SH-SY5Y (cell line): ENCODE measurements at regions not wholly inside any gene's neighbourhood (a gene's known extent, or its start where the extent isn't known, plus 50 kb on each side); places are given as distances from the start of the nearest gene placed in this dataset.

Experiments
- GATA2 ChIP-seq: IDR thresholded peaks from 2 replicates; pipeline ENCODE4 v1.6.1; 2011; ENCODE audit warnings: mild to moderate bottlenecking, low read depth, low read length
- GATA3 ChIP-seq: IDR thresholded peaks from 2 replicates; pipeline ENCODE4 v1.6.1; 2011; ENCODE audit warnings: low read depth, mild to moderate bottlenecking, low read length, moderate library complexity

DNA sequence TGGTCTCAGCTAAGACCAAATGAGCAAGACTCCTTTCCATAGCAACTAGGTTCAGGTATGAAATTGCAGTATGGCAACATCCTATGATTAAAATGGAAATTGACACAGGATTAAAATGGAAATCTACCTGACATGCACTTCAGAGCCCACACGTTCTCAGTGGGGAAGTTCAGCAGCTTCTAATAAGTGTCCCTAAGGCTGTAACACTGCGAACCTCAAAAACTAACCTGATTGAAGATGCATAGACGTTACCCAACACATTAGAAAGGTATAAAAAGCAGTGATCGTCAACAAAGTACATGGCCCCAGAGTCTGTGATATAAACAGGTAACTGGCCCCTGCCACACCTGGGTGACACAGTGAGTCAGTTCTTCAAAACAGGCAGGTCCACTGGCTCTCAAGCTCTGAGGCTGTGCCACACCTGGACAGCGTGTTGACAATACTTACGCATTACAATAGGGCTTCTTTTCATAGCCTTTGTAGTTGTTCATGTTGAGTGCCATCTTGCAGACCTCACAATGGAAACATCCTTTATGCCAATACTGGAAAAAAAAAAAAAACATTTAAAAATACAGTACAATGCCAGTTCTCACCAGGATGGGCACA is 274.9 kb upstream of the NEBL start:
- no peak for TF ChIP-seq GATA2
- no peak for TF ChIP-seq GATA3
